Astrocyte of the spinal cord (primary cell): ENCODE measurements at regions not wholly inside any gene's neighbourhood (a gene's known extent, or its start where the extent isn't known, plus 50 kb on each side); places are given as distances from the start of the nearest gene placed in this dataset.

Source experiments
- DNase-seq: peaks from one replicate; pipeline ENCODE4 v3.0.0; 2011; ENCODE audit warnings: low read depth, low spot score
- H3K4me3 ChIP-seq: 2 replicates; pipeline ENCODE4 v1.5.1; 2011; ENCODE audit warnings: low read depth, mild to moderate bottlenecking, low read length, moderate library complexity
- in situ Hi-C: cut with HindIII; loops from 2 replicates; pipeline ENCODE4 v1.10.0; 2017; ENCODE audit warnings: low sequenced_read_pairs
- TF ChIP-seq, protein P1 (sequence below): IDR thresholded peaks from 2 replicates; pipeline ENCODE4 v1.5.1; 2012; ENCODE audit warnings: low read depth, mild to moderate bottlenecking, low read length, inconsistent platforms

DNA sequence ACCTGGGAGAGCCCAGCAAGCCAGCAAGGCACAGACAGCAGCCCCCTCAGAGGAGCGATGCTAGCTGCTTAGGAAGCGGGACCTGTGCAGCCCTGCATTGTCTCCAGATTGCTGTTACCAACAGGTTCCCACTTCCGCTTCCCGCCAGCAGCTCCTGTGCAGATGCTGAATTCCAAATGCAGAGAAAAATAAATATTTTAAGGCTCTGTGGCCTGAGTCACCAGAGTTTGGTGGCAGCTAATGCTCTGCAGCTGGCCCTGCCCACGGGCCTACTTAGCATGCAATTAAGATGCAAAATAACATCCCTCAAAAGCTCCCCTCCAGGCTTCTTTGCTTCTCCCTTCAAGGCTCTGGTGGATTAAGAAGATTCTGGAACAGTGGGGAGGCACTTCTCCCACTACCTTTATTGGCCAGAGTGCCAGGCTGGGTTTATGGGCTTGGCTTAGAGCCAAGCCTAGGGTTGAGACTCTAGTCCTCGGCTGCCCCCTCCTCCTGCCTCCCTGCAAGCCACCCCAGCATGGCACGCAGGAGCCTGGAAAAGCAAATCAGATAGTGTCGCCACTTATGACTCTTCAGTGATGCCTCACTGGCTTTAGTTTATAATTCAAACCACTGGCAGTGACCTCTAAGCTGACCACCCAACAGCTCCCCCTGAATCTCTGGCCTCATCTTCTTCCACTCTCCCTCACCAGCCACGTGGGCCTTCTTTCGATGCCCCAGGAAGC, 207.1 kb upstream of the ZC3H12A start:
- H3K4me3 ChIP-seq: no peak overlapping the region
- TF ChIP-seq, protein P1, sequence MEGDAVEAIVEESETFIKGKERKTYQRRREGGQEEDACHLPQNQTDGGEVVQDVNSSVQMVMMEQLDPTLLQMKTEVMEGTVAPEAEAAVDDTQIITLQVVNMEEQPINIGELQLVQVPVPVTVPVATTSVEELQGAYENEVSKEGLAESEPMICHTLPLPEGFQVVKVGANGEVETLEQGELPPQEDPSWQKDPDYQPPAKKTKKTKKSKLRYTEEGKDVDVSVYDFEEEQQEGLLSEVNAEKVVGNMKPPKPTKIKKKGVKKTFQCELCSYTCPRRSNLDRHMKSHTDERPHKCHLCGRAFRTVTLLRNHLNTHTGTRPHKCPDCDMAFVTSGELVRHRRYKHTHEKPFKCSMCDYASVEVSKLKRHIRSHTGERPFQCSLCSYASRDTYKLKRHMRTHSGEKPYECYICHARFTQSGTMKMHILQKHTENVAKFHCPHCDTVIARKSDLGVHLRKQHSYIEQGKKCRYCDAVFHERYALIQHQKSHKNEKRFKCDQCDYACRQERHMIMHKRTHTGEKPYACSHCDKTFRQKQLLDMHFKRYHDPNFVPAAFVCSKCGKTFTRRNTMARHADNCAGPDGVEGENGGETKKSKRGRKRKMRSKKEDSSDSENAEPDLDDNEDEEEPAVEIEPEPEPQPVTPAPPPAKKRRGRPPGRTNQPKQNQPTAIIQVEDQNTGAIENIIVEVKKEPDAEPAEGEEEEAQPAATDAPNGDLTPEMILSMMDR: no peak
- in situ Hi-C loops: no loop called here
- no peak for DNase-seq

DNA sequence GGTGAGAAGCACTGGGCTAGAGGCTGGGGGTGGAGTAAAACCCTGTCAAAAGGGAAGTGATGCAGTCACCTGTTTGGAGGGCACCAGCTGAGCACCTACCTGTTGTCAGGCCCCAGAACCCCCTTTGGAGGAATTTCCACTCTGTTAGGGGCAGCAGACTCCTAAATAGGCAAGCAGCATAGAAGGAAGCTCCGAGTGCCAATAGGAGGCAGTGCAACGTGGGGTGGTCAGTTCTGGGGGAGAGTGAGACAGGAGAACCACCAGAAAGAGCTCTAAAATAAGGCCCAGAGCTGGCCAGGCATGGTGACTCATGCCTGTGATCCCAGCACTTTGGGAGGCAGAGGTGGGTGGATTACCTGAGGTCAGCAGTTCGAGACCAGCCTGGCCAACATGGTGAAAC, 203.7 kb upstream of the ZC3H12A start:
- no peak for DNase-seq
- H3K4me3 ChIP-seq: no peak overlapping the region
- TF ChIP-seq, protein P1: no peak
- in situ Hi-C loops: no loop called here

DNA sequence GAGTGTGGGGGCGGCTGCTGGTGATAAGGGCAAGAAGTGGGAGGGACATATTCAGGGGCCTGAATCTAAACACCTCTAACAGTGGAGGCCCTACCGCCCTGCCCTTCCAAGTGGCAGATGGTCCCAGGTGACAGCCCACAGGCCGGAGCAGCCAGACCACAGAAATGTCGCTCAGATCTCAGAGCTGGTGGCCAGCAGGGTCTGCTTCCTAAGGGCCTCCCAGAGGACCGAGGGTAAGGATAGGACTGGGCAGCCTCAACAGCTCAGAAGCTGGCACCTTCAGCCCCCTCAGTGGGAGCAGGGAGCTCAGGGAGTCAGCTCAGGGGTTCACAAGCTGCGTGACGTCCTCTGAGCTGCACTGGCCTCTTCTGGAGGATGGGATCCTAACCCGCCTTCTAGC, 201.8 kb upstream of the ZC3H12A start:
- TF ChIP-seq, protein P1: no peak
- H3K4me3 ChIP-seq: no peak overlapping the region
- in situ Hi-C loops: no loop called here
- no peak for DNase-seq

DNA sequence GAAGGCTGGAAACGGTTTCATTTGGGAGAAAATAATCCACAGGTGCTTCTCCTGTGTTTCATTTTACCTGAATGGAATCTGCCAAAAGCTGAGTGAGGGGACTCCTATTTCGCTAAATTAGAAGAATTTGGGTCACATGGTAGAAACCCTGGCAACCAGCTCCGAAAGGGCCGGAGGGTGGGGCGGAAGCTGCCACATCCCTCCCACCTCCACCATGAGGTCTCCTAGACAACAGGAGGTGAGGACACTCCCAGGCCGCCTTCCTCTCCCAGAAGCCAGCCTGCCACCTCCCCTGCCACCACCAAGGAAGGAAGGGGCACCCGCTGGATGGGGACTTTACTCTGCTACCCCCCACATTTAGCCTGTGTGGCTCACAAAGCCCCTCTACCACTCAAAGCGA, 199.9 kb upstream of the ZC3H12A start:
- H3K4me3 ChIP-seq: no peak overlapping the region
- no peak for DNase-seq
- TF ChIP-seq, protein P1: no peak
- in situ Hi-C loops: no loop called here

DNA sequence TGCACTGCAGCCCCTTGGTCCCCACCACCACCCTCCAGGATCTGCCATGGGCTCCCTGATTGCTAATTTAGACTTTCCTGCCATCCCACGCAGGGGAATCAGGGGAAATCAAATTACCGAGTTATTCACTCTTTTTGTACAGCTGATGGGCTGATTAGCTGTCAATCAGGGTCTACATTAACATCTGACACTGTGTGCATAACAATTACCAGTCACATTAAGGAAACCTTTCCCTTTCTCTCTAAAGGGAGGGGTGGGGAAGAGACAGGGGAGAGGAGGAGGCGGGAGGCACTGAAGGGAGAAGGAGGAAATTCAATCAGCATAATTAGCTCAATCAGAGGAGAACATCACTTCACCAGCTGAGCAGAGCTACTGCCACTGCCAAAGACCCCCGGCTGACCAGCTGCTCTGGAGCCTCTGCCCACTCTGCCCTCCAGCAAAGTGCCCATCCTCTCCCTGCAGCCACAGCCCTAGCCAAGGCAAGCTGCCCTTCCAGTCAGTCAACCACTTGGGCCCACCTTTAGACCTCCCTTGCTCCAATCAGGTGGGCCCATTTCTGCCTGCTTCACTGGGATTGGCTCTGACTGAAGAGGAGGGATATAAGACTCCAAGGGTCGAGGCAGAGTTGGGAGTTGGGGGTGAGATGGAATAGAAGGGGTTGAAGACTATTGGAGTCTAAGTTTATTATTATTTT, 199.3 kb upstream of the ZC3H12A start:
- in situ Hi-C loops: no loop called here

DNA sequence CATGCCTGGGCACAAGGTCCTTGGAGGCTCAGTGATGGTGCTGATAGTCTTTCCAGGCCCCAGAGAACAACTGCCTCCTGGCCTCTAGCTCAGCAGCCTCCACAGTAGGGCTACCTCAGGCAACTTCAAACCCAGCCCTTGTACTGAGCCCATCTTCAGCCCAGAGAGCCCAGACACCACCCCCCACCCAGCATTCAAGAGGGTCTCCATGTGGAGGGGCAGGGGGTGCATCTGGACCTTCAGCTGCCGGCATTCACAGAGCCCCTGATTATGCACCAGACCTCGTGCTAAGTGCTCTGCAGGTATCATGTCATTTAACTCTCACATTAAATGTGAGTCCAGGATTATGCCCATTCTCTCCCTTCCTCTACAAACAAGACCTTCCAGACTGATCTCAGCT, 197.0 kb upstream of the ZC3H12A start:
- DNase-seq: no peak
- H3K4me3 ChIP-seq: no peak overlapping the region
- in situ Hi-C loops: no loop called here
- TF ChIP-seq, protein P1: no peak

More for the DNA sequence above, 199.3 kb upstream of the ZC3H12A start:
- no peak for DNase-seq
- TF ChIP-seq, protein P1: no peak
- no peak overlapping the region for H3K4me3 ChIP-seq
